Kidney epithelial cell (primary cell): ENCODE measurements at regions not wholly inside any gene's neighbourhood (a gene's known extent, or its start where the extent isn't known, plus 50 kb on each side); places are given as distances from the start of the nearest gene placed in this dataset.

Experiments
- DNase-seq: peaks from one replicate; pipeline ENCODE4 v3.0.0-alpha.2; 2010; ENCODE audit warnings: low read depth
- H3K27me3 ChIP-seq: 2 replicates; pipeline ENCODE4 v1.6.0; 2011; ENCODE audit warnings: low read length; ENCODE audit not compliant: control insufficient read depth, insufficient read depth
- H3K36me3 ChIP-seq: 2 replicates; pipeline ENCODE4 v1.5.1; 2011; ENCODE audit warnings: low read length; ENCODE audit not compliant: control insufficient read depth, insufficient read depth
- H3K4me3 ChIP-seq: 2 replicates; pipeline ENCODE4 v1.5.1; 2011; ENCODE audit warnings: low read depth, mild to moderate bottlenecking, control low read depth, low read length
- CTCF ChIP-seq: IDR thresholded peaks from 2 replicates; pipeline ENCODE4 v1.5.1; 2011; ENCODE audit warnings: mild to moderate bottlenecking, moderate library complexity, low read length, control low read depth, inconsistent platforms; ENCODE audit not compliant: insufficient read depth, poor library complexity, severe bottlenecking

GRCh38 chr2:7858624-7859023 lies 823.2 kb upstream of the ID2 start:
- no peak for TF ChIP-seq CTCF
- no peak for DNase-seq

GRCh38 chr2:7860693-7861092 lies 821.2 kb upstream of the ID2 start:
- Histone ChIP-seq H3K4me3 (no peak overlapping the region), H3K27me3 (no peaks in the 10 kb centered on the region), H3K36me3 (no peaks in the 10 kb centered on the region)
- DNase-seq = no peak
- no peak for TF ChIP-seq CTCF

More at GRCh38 chr2:7858624-7859023, 823.2 kb upstream of the ID2 start:
- Histone ChIP-seq H3K36me3 (no peaks in the 10 kb centered on the region), H3K4me3 (no peak overlapping the region), H3K27me3 (no peaks in the 10 kb centered on the region)

GRCh38 chr2:7861910-7862702 lies 819.8 kb upstream of the ID2 start:
- Histone ChIP-seq H3K27me3 (no peaks in the 10 kb centered on the region), H3K36me3 (no peaks in the 10 kb centered on the region)
- no peak for TF ChIP-seq CTCF

GRCh38 chr2:7866104-7866503 lies 815.8 kb upstream of the ID2 start:
- no peak for TF ChIP-seq CTCF
- no peaks in the 10 kb centered on the region for H3K27me3 ChIP-seq
- no peak overlapping the region for H3K4me3 ChIP-seq
- no peaks in the 10 kb centered on the region for H3K36me3 ChIP-seq
- no peak for DNase-seq

More at GRCh38 chr2:7861910-7862702, 819.8 kb upstream of the ID2 start:
- DNase-seq = no peak
- H3K4me3 ChIP-seq = no peak overlapping the region

- TF ChIP-seq CTCF = no peak
- Histone ChIP-seq H3K36me3 (no peaks in the 10 kb centered on the region), H3K27me3 (no peaks in the 10 kb centered on the region), H3K4me3 (no peak overlapping the region)
- no peak for DNase-seq
Observed at GRCh38 chr2:7866825-7867224, 815.0 kb upstream of the ID2 start.

- no peak for TF ChIP-seq CTCF
- Histone ChIP-seq H3K27me3 (no peaks in the 10 kb centered on the region), H3K4me3 (no peak overlapping the region), H3K36me3 (no peaks in the 10 kb centered on the region)
- DNase-seq = no peak
Observed at GRCh38 chr2:7867867-7868266, 814.0 kb upstream of the ID2 start.
